DMS53 treated with DMSO at 0.1 percent for 48 hours (cell line): ENCODE measurements at regions not wholly inside any gene's neighbourhood (a gene's known extent, or its start where the extent isn't known, plus 50 kb on each side); places are given as distances from the start of the nearest gene placed in this dataset.

Experiments
- DNase-seq: peaks from one replicate; lab custom pipeline; 2025; ENCODE audit not compliant: unreplicated experiment; lab: John Stamatoyannopoulos, UW

GRCh38 chr9:96044401-96044800 is 168.9 kb downstream of the ERCC6L2 start:
- no peak for DNase-seq

GRCh38 chr9:96040591-96041461 is 165.3 kb downstream of the ERCC6L2 start:
- no peak for DNase-seq

GRCh38 chr9:96038914-96039313 is 163.4 kb downstream of the ERCC6L2 start:
- no peak for DNase-seq

- DNase-seq = no peak
These were observed 162.8 kb downstream of the ERCC6L2 start for GRCh38 chr9:96038271-96038670.

GRCh38 chr9:96034553-96035122 is 159.1 kb downstream of the ERCC6L2 start:
- no peak for DNase-seq

- no peak for DNase-seq
These were observed 158.4 kb downstream of the ERCC6L2 start for GRCh38 chr9:96033896-96034295.

GRCh38 chr9:96031916-96032534 is 156.5 kb downstream of the ERCC6L2 start:
- no peak for DNase-seq

GRCh38 chr9:96031366-96031824 is 155.9 kb downstream of the ERCC6L2 start:
- no peak for DNase-seq

- no peak for DNase-seq
These were observed 154.4 kb downstream of the ERCC6L2 start for GRCh38 chr9:96029722-96030530.

- DNase-seq = no peak
These were observed 152.0 kb downstream of the ERCC6L2 start for GRCh38 chr9:96027251-96028131.

GRCh38 chr9:96026655-96027213 is 151.2 kb downstream of the ERCC6L2 start:
- DNase-seq = no peak

- no peak for DNase-seq
These were observed 150.6 kb downstream of the ERCC6L2 start for GRCh38 chr9:96025995-96026602.

- DNase-seq = no peak
These were observed 148.0 kb downstream of the ERCC6L2 start for GRCh38 chr9:96023486-96023885.

GRCh38 chr9:96022445-96023051 is 147.1 kb downstream of the ERCC6L2 start:
- no peak for DNase-seq

GRCh38 chr9:96021551-96022444 is 146.3 kb downstream of the ERCC6L2 start:
- DNase-seq = no peak

- DNase-seq = no peak
These were observed 145.5 kb downstream of the ERCC6L2 start for GRCh38 chr9:96020792-96021550.

- no peak for DNase-seq
These were observed 144.9 kb downstream of the ERCC6L2 start for GRCh38 chr9:96020300-96020791.
